ENCODE measurements at regions not wholly inside any gene's neighbourhood (a gene's known extent, or its start where the extent isn't known, plus 50 kb on each side); places are given as distances from the start of the nearest gene placed in this dataset.

GRCh38 chr11:134907636-134908035 lies 495.6 kb upstream of the B3GAT1 start:
- DNase-seq (ENCODE audit: low spot score) = no peak

DNA sequence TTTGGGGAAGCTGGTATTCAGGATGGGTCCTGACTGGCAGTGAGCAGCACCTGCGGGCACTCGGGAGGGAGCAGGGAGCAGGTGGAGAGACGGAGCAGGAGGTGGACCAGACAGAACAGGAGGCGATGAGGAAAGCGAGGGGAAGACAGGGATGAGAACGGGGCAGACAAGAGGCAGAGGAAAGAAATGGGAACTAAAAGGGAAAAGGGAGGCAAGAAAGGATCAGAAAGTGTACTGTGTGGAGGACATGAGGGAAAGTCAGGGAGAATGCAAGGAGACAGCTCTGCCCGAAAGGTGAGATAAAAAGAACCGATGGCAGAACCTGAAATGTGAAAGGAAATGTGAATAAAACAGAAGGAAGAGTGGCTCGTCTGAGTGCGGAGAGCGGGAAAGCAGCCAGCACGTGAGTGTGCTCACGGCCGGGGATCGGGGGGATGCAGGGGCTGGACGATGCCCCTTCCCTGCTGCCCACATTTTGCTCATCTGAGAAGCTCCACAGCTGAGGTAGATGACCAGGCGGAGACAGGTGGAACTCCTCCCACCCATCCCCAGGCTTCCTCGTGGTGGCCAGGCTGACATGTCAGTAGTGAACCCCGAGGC lies 494.4 kb upstream of the B3GAT1 start:
- DNase-seq (ENCODE audit: low spot score) = no peak

- DNase-seq (ENCODE audit: low spot score) = no peak
Measured at GRCh38 chr11:134905928-134906327, 493.9 kb upstream of the B3GAT1 start.

GRCh38 chr11:134905517-134905916 lies 493.5 kb upstream of the B3GAT1 start:
- DNase-seq (ENCODE audit: low spot score) = no peak

GRCh38 chr11:134904103-134904790 lies 492.2 kb upstream of the B3GAT1 start:
- DNase-seq (ENCODE audit: low spot score) = no peak

GRCh38 chr11:134901955-134902918 lies 490.2 kb upstream of the B3GAT1 start:
- DNase-seq (ENCODE audit: low spot score) = no peak

DNA sequence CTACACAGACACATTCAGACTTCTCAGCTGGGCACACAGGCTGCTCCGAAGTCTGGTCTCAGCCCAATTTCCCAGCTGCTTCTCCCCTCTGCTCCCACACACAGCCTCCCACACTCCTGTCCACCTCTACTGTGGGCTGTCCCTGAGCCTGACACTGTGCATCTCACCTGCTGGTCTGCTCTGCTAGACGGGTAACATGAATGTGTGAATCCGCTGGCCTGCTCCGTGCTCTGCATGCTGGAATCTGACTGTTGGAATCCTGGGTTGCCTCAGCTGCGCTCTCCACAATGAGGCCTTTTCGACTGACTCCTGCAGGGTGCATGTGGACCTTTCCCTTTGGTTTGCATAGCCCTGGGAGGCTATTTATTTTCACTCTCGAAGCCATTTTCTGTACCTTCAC lies 489.5 kb upstream of the B3GAT1 start:
- DNase-seq (ENCODE audit: low spot score) = no peak

DNA sequence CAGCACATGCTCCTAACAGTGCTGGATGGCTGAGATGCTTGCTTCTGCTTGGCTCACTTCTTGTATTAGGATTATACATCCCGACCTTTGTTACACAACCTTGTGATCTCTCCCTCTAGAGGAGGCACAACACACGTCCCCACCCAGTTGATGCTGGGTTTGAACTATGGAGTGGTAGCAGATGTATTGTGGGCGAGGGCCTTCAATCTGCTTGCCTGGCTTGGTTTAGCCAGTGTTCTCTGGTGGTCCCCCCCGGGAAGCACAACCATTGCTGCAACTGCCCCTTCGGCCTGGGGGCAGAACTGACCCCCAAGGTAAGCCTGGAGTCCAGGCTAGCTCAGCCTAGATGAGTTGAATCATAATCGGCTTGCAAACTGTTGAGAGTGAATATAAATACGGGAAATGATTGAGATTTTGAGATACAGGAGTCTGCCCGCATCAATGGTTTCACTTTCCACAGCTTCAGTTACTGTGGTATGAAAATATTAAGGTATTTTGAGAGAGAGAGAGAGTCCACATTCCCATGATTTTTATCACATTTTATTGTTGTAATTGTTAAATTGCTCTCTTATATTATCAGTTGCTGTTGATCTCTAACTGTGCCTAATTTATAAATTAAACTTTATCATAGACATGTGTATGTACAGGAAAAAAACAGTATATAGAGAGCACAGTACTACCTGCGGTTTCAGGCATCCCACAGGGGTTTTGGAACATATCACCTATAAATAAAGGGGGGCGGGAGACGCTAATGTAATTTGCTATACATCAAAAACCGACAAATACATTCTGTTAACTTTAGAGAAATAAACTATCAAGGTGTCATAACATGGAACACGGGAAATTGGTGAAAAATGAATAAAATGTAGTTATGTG lies 482.0 kb upstream of the B3GAT1 start:
- no peak for DNase-seq (ENCODE audit: low spot score)

DNA sequence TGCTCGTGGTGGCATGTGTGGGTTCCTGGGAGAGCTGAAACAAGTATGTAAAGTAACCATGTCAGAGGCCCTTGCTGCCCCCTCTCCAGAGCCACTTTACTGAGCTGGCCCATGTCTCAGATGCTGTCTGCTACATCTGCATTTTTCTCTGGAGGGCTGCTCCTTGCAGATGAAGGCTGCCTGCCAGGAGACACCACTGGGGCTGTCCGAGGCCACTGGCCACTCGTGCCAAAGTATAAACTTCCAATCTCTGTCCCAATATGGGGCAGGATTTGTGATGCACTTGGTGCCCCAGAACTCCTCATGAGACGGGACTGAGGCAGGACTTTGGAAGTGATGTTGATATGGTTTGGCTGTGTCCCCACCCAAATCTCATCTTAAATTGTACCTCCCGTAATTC lies 478.4 kb upstream of the B3GAT1 start:
- no peak for DNase-seq (ENCODE audit: low spot score)

DNA sequence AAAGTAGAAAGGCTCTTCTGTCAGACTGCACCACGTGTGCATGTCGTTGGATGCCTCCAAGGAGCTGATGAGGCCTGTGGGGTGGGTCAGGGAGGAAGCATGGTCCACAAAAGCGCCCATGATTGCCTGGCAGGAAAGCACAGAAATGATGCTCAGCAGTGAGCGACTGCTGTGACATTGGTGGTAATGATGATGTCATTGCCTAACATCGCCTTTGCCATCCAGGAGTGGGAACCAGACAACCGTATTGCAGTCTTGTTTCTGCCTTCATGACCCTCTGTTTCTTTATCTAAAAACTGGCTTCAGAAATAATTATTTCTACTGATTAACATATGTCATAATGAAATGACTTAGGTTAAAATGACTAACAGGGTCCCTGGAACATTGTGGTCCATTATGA lies 477.8 kb upstream of the B3GAT1 start:
- DNase-seq (ENCODE audit: low spot score) = no peak

GRCh38 chr11:134888821-134889220 lies 476.8 kb upstream of the B3GAT1 start:
- DNase-seq (ENCODE audit: low spot score) = no peak

DNA sequence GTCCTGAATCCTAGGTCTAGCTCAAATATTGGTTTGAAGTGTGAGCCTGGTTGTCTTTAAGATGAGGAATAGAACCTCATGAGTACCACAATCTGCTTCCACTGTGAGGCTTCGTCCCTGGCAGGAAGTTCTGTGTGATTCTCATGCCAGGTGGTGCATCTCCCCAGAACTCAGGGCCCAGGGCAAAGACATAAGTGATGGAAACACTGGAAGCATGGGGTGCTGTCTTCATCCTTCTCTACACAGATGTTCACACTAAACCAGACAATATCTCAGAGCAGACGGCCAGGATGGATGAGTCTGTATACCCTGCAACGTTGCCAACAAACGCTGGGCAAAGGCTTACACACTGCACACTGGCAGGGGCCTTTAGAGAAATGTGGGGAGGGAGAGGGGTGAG lies 475.9 kb upstream of the B3GAT1 start:
- DNase-seq (ENCODE audit: low spot score) = no peak

- no peak for DNase-seq (ENCODE audit: low spot score)
Measured at GRCh38 chr11:134883484-134883883, 471.4 kb upstream of the B3GAT1 start.

DNA sequence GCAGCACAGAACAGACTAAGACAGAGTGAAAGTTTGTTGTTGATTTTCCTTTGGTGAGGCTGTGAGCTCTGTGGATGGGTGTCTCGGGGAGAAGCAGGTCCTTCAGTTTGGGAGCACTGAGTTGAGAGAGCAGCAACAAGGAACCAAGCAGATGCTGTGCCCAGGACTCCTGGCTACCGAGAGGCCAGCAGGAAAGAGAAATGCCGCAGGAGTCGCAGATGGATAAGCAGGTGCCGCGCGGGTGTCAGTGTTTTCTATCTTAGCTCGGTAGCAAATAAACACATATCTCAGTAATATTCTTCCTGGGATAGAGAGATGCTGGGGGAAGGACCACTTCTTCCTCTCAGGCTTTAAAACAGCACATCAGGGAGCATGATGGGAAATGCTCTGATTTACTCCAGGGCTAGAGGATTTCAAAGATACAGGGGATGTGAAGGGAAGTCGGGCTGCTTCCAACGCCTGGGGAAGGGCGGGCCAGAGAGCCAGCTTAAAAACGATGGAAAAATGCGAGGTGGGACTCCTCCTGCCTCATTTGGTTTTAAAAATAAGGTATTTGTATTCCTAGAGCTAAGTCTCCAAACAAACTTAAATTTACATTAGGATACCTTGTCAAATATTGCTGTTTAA lies 470.7 kb upstream of the B3GAT1 start:
- no peak for DNase-seq (ENCODE audit: low spot score)

GRCh38 chr11:134882141-134882540 lies 470.1 kb upstream of the B3GAT1 start:
- DNase-seq (ENCODE audit: low spot score) = no peak

DNA sequence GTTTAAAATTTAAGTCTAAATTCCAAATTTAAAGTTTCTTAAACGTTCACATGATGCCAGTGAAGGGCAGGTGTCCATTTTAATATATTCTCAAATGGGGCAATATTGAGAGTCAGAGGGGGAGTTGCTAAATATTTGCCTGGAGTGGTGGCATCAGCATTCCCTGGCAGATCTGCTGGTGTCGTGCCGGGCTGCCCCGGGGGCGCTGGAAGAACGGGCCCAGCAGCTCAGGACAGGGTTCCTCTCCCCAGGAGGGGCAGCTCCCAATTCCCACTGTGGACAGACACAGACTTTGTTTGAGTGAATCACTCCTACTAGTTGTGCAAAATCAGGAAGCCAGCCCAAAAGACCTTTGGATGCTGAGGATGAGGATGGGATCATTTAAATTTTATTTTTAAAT lies 468.7 kb upstream of the B3GAT1 start:
- DNase-seq (ENCODE audit: low spot score) = no peak

DNA sequence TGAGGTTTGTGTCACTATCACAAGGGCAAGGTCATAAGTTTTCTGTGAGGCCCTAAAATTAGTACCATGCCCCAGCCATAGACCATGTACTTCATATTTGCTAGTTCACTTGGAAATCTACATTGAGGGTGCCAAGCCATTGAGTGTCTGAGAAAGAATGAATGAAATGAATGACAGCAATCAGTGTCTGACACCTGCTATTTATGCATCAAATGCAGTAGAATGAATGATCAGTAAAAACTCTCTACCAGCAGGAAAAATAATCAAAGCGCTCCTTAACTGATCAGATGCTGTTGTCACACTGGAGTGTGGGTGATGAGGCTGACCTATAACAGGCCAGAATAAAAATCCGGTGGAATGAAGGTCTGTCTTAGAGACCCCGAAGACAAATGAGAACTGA lies 467.9 kb upstream of the B3GAT1 start:
- DNase-seq (ENCODE audit: low spot score) = no peak

DNA sequence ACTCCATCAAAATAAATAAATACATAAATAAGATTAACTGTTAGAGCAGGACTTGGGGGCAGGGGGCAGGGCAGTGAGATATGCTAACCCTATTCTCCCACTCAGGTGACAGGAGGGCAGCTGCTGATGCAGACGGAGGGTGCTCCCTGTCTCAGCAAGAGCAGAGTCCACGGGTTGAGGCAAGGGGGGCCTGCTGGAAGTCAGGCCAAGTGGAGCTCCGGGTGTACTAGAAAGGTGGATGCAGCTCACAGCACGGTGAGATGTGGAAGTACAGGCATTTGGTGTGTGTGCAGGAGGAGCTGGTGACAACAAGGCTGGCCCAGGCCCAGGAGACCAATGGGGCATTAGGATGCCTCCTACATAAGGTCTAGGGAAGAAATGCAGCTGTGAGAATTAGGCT lies 467.3 kb upstream of the B3GAT1 start:
- DNase-seq (ENCODE audit: low spot score) = no peak

- DNase-seq (ENCODE audit: low spot score) = no peak
Measured at GRCh38 chr11:134878785-134879184, 466.7 kb upstream of the B3GAT1 start.

GRCh38 chr11:134876226-134876625 lies 464.2 kb upstream of the B3GAT1 start:
- no peak for DNase-seq (ENCODE audit: low spot score)

DNA sequence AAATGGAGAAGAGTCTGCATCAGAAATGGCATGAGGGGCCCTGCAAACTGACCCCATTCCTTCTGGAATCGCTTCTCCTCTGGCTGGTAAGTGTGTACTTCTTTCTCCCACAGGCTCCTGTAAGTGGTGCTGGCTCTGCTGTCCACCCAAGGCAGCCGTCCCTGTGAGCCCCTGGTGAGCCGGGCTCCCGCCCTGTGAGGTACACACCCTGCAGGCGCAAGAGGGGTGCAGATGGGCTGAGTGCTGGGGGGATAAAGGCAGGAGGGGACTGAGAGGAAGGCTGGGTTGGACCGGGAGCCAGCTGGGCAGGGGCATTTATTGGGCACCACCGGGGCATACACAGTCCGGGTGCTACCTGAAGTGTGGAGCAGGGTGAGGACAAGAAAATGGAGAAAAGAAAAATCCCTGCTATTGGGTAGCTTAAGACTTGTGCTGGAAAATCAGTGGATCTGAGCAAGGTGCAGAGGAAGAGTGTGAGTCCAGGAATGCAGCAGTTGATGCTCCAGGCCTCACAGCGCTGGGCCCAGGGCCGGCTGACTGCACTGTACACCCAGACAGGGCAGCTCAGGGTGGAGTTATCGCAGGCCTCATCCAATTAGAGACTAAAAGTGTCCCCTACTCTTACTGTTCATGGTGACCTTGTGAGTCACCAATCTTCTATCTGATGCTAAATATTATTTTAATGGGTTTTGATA lies 455.1 kb upstream of the B3GAT1 start:
- no peak for DNase-seq (ENCODE audit: low spot score)
